Esophagus muscularis mucosa (tissue), 4 donors: ENCODE measurements at regions not wholly inside any gene's neighbourhood (a gene's known extent, or its start where the extent isn't known, plus 50 kb on each side); places are given as distances from the start of the nearest gene placed in this dataset.

Experiments
- DNase-seq: peaks from one replicate; pipeline ENCODE4 v3.0.0-alpha.2; 2017; ENCODE audit errors: extremely low spot score
- H3K27ac ChIP-seq, 4 donors: fragments of 200-600 bp; sonication (generic); replicated peaks in 1 of 4; 1 replicate in 3 of 4; 2 replicates in 1 of 4; pipeline ENCODE4 v1.5.1; 2016 to 2019; ENCODE audit warnings: mild to moderate bottlenecking in 1 of 4
- H3K27me3 ChIP-seq, 4 donors: fragments of 200-600 bp; sonication (generic); one replicate each; pipeline versions ENCODE4 v1.5.1 to v1.6.0; 2016 to 2019
- H3K36me3 ChIP-seq, 4 donors: fragments of 200-600 bp; sonication (generic); one replicate each; pipeline ENCODE4 v1.5.1; 2016 to 2019
- H3K4me1 ChIP-seq, 4 donors: fragments of 200-600 bp; sonication (generic); one replicate each; pipeline ENCODE4 v1.5.1; 2016 to 2019
- H3K4me3 ChIP-seq, 4 donors: fragments of 200-600 bp; sonication (generic); 1 replicate in 2 of 4; 2 replicates in 2 of 4; pipeline ENCODE4 v1.5.1; 2016 to 2019; ENCODE audit warnings: mild to moderate bottlenecking in 4 of 4, moderate library complexity in 1 of 4
- H3K9me3 ChIP-seq, 4 donors: fragments of 200-600 bp; sonication (generic); 1 replicate in 3 of 4; 2 replicates in 1 of 4; pipeline ENCODE4 v1.5.1; 2016 to 2019
- CTCF ChIP-seq, 3 experiments: fragments of 200-600 bp in 2 of 3; fragments of 450-650 bp in 1 of 3; sonication (generic) in 2 of 3; IDR thresholded peaks; one replicate each; pipeline ENCODE4 v1.5.1; 2017 to 2019; ENCODE audit warnings: antibody characterized with exemption in 3 of 3, mild to moderate bottlenecking in 2 of 3, moderate library complexity in 1 of 3
- EP300 ChIP-seq: sonication (generic); formaldehyde crosslinking; IDR thresholded peaks from one replicate; pipeline ENCODE4 v1.6.1; 2017; ENCODE audit warnings: antibody characterized with exemption
- POLR2A ChIP-seq: fragments of 450-650 bp; IDR thresholded peaks from one replicate; pipeline ENCODE4 v1.6.1; 2017; ENCODE audit warnings: antibody characterized with exemption, moderate library complexity, mild to moderate bottlenecking, low read depth
- POLR2AphosphoS5 ChIP-seq, 2 donors: sonication (generic); formaldehyde crosslinking; IDR thresholded peaks; one replicate each; pipeline ENCODE4 v1.6.1; 2017; ENCODE audit warnings: antibody characterized with exemption in 2 of 2
- WGBS: methylation state at CpG from one replicate; pipeline ENCODE4 v1.1.5; 2018; 5-methylcytosine and 5-hydroxymethylcytosine counted together
- intact Hi-C: fragments of 100-400 bp; cut with DNase I; formaldehyde crosslinking; loops from one replicate; pipeline ENCODE4 v1.15.1; 2023

- Histone ChIP-seq H3K4me1 (no peaks in the 10 kb centered on the region), H3K27me3 (no peaks in the 10 kb centered on the region), H3K9me3 (no peaks in the 10 kb centered on the region), H3K4me3 (no peak overlapping the region), H3K27ac (no peak overlapping the region), H3K36me3 (no peaks in the 10 kb centered on the region)
- no peak for DNase-seq
- intact Hi-C loops: no loop called here
- WGBS: 39% methylated on average over 4 of the region's 4 CpGs
- TF ChIP-seq EP300 (no peak), POLR2AphosphoS5 (IDR thresholded peaks at IDR 0.05) (no peak), CTCF (IDR thresholded peaks at IDR 0.05) (no peak), POLR2A (no peak)
These were observed 200.8 kb downstream of the MAT2B start for GRCh38 chr5:163706053-163706771.

DNA sequence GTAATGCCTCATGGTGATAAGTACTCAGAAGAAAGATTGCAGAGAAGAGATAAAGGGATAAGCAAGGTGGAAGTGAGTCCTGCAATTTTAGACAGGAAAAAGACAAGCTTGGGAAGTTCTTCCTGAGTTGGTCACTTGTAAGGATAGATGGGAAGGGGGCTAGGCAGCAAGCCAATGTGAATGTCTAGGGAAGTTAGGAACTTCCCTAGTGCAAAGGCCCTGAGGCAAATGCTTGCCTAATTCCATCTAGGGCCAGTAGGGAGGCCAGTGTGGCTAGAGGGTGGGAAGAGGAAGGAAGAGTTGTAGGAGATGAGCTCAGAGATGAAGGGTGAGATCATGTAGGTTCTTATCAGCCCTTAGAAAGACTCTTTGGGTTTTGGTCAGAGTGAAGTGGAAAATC, 206.6 kb downstream of the MAT2B start:
- DNase-seq: no peak
- intact Hi-C loops: no loop called here
- no peaks in the 10 kb centered on the region for H3K4me1 ChIP-seq
- H3K9me3 ChIP-seq: no peaks in the 10 kb centered on the region
- H3K27me3 ChIP-seq: no peaks in the 10 kb centered on the region
- no peak overlapping the region for H3K27ac ChIP-seq
- no peak overlapping the region for H3K4me3 ChIP-seq
- TF ChIP-seq EP300: no peak
- TF ChIP-seq POLR2AphosphoS5 (IDR thresholded peaks at IDR 0.05): no peak
- TF ChIP-seq POLR2A: no peak
- no peak for TF ChIP-seq CTCF (IDR thresholded peaks at IDR 0.05)
- no peaks in the 10 kb centered on the region for H3K36me3 ChIP-seq

DNA sequence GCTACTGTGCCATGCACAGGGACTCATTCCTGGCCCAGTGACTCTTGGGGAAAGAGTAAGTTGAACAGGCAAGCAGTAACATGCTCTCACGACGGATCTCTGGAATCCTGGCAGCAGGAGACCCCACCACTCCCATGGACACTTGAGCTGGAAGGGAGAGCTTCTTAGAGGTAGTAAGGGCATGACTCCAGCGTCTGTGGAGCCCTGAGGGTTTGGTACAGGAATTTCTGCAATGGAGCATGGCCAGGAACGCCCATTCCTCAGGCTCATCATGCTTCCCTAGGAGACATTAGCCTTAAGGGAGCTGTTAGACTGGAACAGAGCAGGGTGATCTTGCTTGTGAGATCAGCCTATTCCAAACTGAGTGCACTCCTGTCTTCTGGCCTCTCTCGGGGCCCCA, 212.9 kb downstream of the MAT2B start:
- H3K27me3 ChIP-seq: no peaks in the 10 kb centered on the region
- intact Hi-C loops: no loop called here
- H3K9me3 ChIP-seq: no peaks in the 10 kb centered on the region
- TF ChIP-seq CTCF (IDR thresholded peaks at IDR 0.05) (no peak), POLR2A (no peak), EP300 (no peak), POLR2AphosphoS5 (IDR thresholded peaks at IDR 0.05) (no peak)
- WGBS: 64% methylated on average over 5 of the region's 5 CpGs
- no peaks in the 10 kb centered on the region for H3K4me1 ChIP-seq
- H3K4me3 ChIP-seq: no peak overlapping the region
- H3K36me3 ChIP-seq: no peaks in the 10 kb centered on the region
- DNase-seq: no peak
- H3K27ac ChIP-seq: no peak overlapping the region

DNA sequence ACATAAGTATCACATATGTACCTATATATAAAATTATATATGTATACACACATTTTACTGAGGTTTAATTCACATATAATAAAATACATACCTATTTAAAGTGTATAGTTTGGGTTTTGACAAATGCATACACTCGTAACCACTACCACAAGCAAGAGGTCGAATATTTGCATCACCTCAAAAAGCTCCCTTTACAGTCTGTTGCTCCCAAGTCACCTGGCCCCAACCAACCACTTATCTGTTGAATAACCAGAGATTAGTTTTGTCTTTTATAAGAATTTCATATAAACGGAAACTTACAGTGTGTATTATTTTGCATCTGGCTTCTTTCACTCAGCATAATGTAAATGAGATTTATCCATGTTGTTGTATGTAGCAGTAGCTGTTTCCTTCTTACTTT, 218.9 kb downstream of the MAT2B start:
- Histone ChIP-seq H3K4me1 (no peaks in the 10 kb centered on the region), H3K27ac (no peak overlapping the region), H3K36me3 (no peaks in the 10 kb centered on the region), H3K27me3 (no peaks in the 10 kb centered on the region), H3K9me3 (no peaks in the 10 kb centered on the region), H3K4me3 (no peak overlapping the region)
- intact Hi-C loops: no loop called here
- no peak for DNase-seq
- 75% methylated on average over 3 of the region's 3 CpGs for WGBS
- TF ChIP-seq POLR2AphosphoS5 (IDR thresholded peaks at IDR 0.05) (no peak), EP300 (no peak), POLR2A (no peak), CTCF (IDR thresholded peaks at IDR 0.05) (no peak)

DNA sequence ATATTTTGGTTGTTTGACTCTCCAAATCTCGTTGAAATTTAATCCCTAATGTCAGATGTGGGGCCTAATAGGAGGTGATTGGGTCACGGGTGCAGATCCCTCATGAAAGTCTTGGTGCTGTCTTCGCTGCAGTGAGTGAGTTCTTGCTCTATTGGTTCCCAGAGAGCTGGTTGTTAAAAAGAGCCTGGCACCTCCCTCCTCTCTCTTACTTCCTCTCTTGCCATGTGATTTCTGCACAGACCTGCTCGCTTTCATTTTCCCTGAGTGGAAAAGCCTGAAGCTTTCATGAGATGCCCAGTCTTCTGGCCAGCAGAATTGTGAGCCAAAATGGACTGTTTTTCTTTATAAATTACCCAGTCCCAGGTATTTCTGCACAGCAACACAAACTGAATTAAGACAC, 221.6 kb downstream of the MAT2B start:
- H3K36me3 ChIP-seq: no peaks in the 10 kb centered on the region
- WGBS: 53% methylated on average over 4 of the region's 4 CpGs
- H3K4me3 ChIP-seq: no peak overlapping the region
- DNase-seq: no peak
- no peaks in the 10 kb centered on the region for H3K27me3 ChIP-seq
- TF ChIP-seq POLR2A: no peak
- TF ChIP-seq CTCF (IDR thresholded peaks at IDR 0.05): no peak
- TF ChIP-seq POLR2AphosphoS5 (IDR thresholded peaks at IDR 0.05): no peak
- TF ChIP-seq EP300: no peak
- intact Hi-C loops: no loop called here
- no peak overlapping the region for H3K27ac ChIP-seq
- H3K4me1 ChIP-seq: no peaks in the 10 kb centered on the region
- no peaks in the 10 kb centered on the region for H3K9me3 ChIP-seq
